Glutamatergic neuron (in vitro differentiated cells): ENCODE measurements at regions not wholly inside any gene's neighbourhood (a gene's known extent, or its start where the extent isn't known, plus 50 kb on each side); places are given as distances from the start of the nearest gene placed in this dataset.
"Not testable (repeated sequence)": the region's sequence is repeated elsewhere in the genome, so short reads cannot be mapped to it uniquely, and the experiment has no call there.

Source experiments
- DNase-seq: peaks from one replicate; pipeline ENCODE4 v3.0.0; 2022
- H3K27ac Mint-ChIP-seq: one replicate; pipeline ENCODE4 v1.8.0; 2020; ENCODE audit warnings: mild to moderate bottlenecking, mixed read lengths, inconsistent platforms; ENCODE audit not compliant: unreplicated experiment
- H3K27me3 Mint-ChIP-seq: one replicate; pipeline ENCODE4 v1.8.0; 2020; ENCODE audit warnings: mild to moderate bottlenecking, moderate library complexity, mixed read lengths, inconsistent platforms; ENCODE audit not compliant: unreplicated experiment
- H3K36me3 Mint-ChIP-seq: one replicate; pipeline ENCODE4 v1.8.0; 2020; ENCODE audit warnings: mild to moderate bottlenecking, mixed read lengths, inconsistent platforms; ENCODE audit not compliant: unreplicated experiment
- H3K4me1 Mint-ChIP-seq: one replicate; pipeline ENCODE4 v1.8.0; 2020; ENCODE audit warnings: mild to moderate bottlenecking, low read depth, mixed read lengths, inconsistent platforms; ENCODE audit not compliant: unreplicated experiment
- H3K4me3 Mint-ChIP-seq: one replicate; pipeline ENCODE4 v1.8.0; 2020; ENCODE audit warnings: mild to moderate bottlenecking, mixed read lengths, inconsistent platforms; ENCODE audit not compliant: unreplicated experiment
- H3K9me3 Mint-ChIP-seq: one replicate; pipeline ENCODE4 v1.8.0; 2020; ENCODE audit warnings: mild to moderate bottlenecking, moderate library complexity, mixed read lengths, inconsistent platforms; ENCODE audit not compliant: unreplicated experiment
- CTCF ChIP-seq: fragments of 200-600 bp; sonication (generic); IDR thresholded peaks from one replicate; pipeline ENCODE4 v1.5.0; 2021; ENCODE audit not compliant: partially characterized antibody, unreplicated experiment

GRCh38 chr2:226550801-226551200 lies 248.8 kb downstream of the IRS1 start:
- H3K9me3 Mint-ChIP-seq: no peaks in the 10 kb centered on the region

GRCh38 chr2:226548732-226549131 lies 250.9 kb downstream of the IRS1 start:
- Mint-ChIP-seq H3K27ac (no peak overlapping the region), H3K36me3 (no peaks in the 10 kb centered on the region), H3K4me1 (no peaks in the 10 kb centered on the region), H3K9me3 (no peaks in the 10 kb centered on the region), H3K27me3 (no peaks in the 10 kb centered on the region), H3K4me3 (no peak overlapping the region)
- DNase-seq: no peak
- TF ChIP-seq CTCF: no peak

More at GRCh38 chr2:226550801-226551200, 248.8 kb downstream of the IRS1 start:
- TF ChIP-seq CTCF: no peak
- H3K27ac Mint-ChIP-seq: no peak overlapping the region
- no peak overlapping the region for H3K4me3 Mint-ChIP-seq
- no peaks in the 10 kb centered on the region for H3K27me3 Mint-ChIP-seq
- DNase-seq: no peak
- H3K36me3 Mint-ChIP-seq: no peaks in the 10 kb centered on the region
- H3K4me1 Mint-ChIP-seq: no peaks in the 10 kb centered on the region

- no peak overlapping the region for H3K4me3 Mint-ChIP-seq
Measured at GRCh38 chr2:226544596-226545210, 254.9 kb downstream of the IRS1 start.

GRCh38 chr2:226540204-226540994 lies 259.2 kb downstream of the IRS1 start:
- DNase-seq: no peak
- Mint-ChIP-seq H3K27ac (no peak overlapping the region), H3K4me3 (no peak overlapping the region), H3K9me3 (peaks cover 2% of the 10 kb centered on the region), H3K4me1 (no peaks in the 10 kb centered on the region), H3K36me3 (peaks cover 5% of the 10 kb centered on the region), H3K27me3 (no peaks in the 10 kb centered on the region)
- TF ChIP-seq CTCF: no peak

More at GRCh38 chr2:226544596-226545210, 254.9 kb downstream of the IRS1 start:
- no peak for TF ChIP-seq CTCF
- no peaks in the 10 kb centered on the region for H3K4me1 Mint-ChIP-seq
- H3K27ac Mint-ChIP-seq: no peak overlapping the region
- H3K9me3 Mint-ChIP-seq: peaks cover 2% of the 10 kb centered on the region
- no peak for DNase-seq
- no peaks in the 10 kb centered on the region for H3K27me3 Mint-ChIP-seq
- peaks cover 5% of the 10 kb centered on the region for H3K36me3 Mint-ChIP-seq

GRCh38 chr2:226536410-226536809 lies 263.2 kb downstream of the IRS1 start:
- Mint-ChIP-seq H3K27ac (no peak overlapping the region), H3K27me3 (no peaks in the 10 kb centered on the region), H3K9me3 (peaks cover 2% of the 10 kb centered on the region), H3K4me3 (no peak overlapping the region), H3K36me3 (no peaks in the 10 kb centered on the region), H3K4me1 (no peaks in the 10 kb centered on the region)
- TF ChIP-seq CTCF: no peak
- DNase-seq: no peak

GRCh38 chr2:226532976-226533375 lies 266.6 kb downstream of the IRS1 start:
- not testable (repeated sequence) for H3K27ac Mint-ChIP-seq, H3K4me1 Mint-ChIP-seq, H3K9me3 Mint-ChIP-seq, H3K27me3 Mint-ChIP-seq, H3K4me3 Mint-ChIP-seq, DNase-seq, H3K36me3 Mint-ChIP-seq
